ENCODE measurements at regions not wholly inside any gene's neighbourhood (a gene's known extent, or its start where the extent isn't known, plus 50 kb on each side); places are given as distances from the start of the nearest gene placed in this dataset.
"Not testable (repeated sequence)": the region's sequence is repeated elsewhere in the genome, so short reads cannot be mapped to it uniquely, and the experiment has no call there.

DNA sequence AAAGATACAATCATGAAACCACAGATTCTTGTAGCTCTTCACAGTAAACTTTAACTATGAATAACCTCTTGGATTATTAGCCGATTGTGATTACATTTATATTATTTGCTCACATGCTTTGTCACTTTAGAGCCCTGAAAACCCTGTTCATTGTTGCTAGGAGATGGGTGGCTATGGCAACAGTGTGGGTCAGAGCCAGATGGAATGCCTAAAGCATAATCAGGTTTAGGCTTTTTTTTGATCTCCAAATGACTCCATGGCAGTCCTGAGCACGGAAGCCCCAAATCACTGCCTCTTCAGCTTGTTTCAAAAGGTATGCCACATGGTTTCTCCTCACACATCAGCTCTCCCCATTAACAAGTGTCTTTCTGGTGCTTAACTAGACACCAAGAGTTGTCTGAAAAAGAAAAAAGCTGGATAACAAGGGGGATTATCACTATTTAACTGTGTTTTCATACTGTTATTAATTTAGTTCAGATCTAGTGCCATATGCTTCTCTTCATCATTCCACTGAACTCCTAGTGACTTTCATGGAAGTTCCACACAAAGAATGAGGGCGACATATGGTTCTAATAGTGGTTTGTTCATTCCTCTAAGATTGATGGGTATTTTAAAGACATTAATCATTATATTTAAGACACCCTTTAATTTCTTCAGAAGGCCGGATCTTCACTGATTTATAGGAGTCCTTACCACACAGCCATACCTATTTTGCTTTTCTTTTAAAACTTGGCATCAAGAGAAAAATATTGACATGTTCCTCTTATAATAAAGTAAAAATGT is 88.8 kb upstream of the PAM start:
- no peak for DNase-seq

- no peak for DNase-seq
These were observed 86.7 kb upstream of the PAM start for GRCh38 chr5:102668220-102668932.

- no peak for DNase-seq
These were observed 84.8 kb upstream of the PAM start for GRCh38 chr5:102670224-102670836.

DNA sequence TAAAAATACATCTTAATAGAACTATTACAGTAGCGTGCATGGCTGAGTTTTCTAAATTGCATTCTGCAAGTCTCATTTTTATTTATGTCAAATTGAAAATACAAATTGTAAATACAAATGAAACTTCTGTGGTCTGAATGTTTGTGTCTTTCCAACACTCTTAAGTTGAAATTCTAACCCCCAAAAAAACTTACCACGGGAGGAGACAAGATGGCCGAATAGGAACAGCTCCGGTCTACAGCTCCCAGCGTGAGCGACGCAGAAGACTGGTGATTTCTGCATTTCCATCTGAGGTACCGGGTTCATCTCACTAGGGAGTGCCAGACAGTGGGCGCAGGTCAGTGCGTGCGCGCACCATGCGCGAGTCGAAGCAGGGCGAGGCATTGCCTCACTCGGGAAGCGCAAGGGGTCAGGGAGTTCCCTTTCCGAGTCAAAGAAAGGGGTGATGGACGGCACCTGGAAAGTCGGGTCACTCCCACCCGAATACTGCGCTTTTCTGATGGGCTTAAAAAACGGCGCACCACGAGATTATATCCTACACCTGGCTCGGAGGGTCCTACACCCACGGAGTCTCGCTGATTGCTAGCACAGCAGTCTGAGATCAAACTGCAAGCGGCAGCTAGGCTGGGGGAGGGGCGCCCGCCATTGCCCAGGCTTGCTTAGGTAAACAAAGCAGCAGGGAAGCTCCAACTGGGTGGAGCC is 83.9 kb upstream of the PAM start:
- DNase-seq = not testable (repeated sequence)

GRCh38 chr5:102678267-102679058 is 76.6 kb upstream of the PAM start:
- DNase-seq = no peak

GRCh38 chr5:102681403-102681983 is 73.6 kb upstream of the PAM start:
- peak; percentile 65 for DNase-seq

DNA sequence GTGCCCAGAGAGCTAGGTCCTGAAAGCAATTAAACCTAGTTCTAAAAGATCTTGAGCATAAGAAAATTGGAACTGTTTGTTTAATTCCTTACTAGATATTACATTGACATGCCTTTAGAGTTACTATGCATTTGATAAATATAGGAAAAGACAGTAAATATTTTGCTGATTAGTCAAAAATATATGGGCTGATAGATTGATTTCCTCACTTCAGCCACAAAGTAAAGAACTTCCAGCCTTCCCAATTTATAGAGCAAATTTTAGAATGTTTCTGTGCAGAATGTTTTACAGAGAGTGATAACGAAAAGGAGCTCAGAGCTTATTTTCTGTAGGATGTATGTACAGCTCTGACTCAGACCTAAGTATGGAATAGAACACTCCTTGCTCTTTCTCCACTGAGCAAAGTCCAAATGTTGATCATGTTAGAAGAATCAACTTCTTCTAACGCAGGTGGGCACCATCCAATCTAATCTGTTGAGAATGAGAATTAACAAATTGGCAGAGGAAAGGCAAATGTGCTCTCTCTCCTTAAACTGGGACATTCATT is 72.9 kb upstream of the PAM start:
- DNase-seq = no peak

GRCh38 chr5:102688076-102688475 is 67.0 kb upstream of the PAM start:
- not testable (repeated sequence) for DNase-seq

DNA sequence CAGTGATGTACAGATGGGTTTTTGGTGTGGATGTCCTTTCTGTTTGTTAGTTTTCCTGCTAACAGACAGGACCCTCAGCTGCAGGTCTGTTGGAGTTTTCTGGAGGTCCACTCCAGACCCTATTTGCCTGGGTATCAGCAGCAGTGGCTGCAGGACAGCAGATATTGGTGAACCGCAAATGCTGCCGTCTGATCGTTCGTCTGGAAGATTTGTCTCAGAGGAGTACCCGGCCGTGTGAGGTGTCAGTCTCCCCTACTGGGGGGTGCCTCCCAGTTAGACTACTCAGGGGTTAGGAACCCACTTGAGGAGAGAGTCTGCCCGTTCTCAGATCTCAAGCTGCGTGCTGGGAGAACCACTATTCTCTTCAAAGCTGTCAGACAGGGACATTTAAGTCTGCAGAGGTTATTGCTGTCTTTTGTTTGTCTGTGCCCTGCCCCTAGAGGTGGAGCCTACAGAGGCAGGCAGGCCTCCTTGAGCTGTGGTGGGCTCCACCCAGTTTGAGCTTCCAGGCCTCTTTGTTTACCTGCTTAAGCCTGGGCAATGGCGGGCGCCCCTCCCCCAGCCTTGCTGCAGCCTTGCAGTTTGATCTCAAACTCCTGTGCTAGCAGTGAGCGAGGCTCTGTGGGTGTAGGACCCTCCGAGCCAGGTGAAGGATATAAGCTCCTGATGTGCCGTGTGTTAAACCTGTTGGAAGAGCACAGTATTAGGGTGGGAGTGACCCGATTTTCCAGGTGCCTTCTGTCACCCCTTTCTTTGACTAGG is 66.3 kb upstream of the PAM start:
- not testable (repeated sequence) for DNase-seq

- no peak for DNase-seq
These were observed 64.2 kb upstream of the PAM start for GRCh38 chr5:102690910-102691309.

DNA sequence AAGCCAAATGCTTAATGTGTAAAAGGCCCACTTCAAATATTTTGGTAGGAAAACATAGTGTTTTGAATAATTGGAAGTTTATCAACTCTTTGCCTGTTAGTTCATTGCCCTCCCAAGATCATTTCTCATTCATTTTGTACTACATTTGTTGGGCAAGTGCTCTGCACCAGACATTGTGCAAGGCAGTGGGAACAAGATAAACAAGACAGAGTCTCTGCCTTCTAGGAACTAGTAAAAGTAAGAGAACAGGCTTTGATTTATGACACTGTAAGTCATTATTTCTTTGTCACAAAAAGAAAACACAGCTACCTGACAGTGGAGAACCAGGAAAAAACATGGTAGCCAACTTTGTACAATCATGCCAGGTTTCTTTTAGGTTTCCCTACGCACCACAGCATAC is 63.7 kb upstream of the PAM start:
- no peak for DNase-seq

DNA sequence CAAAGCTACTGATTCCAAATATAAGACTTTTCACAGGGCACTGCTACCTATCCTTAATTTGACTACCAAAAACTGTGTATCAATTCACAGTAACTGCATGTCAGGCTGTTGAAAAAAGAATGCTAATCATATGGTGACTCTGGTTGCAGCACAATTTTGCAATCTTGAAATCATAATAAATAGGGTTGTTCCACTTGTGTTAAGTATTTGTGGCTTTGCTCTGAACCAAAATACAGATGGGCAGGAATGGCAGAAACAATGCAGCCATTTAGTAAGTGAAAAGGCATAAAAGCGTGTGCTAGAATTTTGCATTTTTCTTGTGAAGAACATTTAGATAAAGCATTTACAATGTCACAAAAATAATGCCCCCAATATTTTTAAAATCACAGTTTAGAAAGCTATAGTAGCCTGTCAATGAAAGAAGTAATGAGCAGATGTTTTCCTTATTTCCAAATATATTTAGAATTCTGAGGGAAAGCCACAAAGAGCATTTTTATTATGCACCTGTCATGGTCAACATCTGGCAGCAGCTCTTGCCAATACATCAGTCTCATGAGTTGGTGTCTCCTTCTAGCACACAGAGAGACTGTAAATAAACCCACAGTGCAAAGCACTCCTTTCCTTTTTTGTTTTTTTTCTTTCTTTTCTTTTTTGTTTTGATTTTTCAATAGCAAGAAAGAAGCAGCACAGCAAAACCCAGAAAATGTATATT is 54.8 kb upstream of the PAM start:
- DNase-seq = no peak

- no peak for DNase-seq
These were observed 54.2 kb upstream of the PAM start for GRCh38 chr5:102700916-102701315.

DNA sequence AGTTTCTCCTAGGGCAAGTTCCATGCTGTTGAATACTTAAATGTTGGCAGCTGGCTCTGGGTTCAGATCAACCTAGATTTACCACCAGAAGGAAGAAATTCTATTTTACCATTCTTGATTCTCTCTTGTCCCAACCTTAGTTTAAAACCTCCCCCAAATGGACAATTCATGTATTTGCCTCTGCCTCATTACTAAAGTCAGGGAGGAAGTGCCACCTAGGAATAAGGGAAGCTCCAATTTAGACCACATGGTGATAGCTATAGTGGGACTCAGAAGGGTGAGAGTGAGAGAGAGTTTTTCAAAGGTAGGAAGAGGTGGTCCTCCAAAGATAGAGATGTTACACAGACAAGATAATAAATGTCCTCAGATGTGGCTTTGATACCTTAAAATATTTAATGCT is 53.4 kb upstream of the PAM start:
- no peak for DNase-seq
